ENCODE measurements at regions not wholly inside any gene's neighbourhood (a gene's known extent, or its start where the extent isn't known, plus 50 kb on each side); places are given as distances from the start of the nearest gene placed in this dataset.
"Not testable (repeated sequence)": the region's sequence is repeated elsewhere in the genome, so short reads cannot be mapped to it uniquely, and the experiment has no call there.

GRCh38 chr7:65744406-65744805 is 128.5 kb upstream of the VKORC1L1 start:
- no peak for DNase-seq (ENCODE audit: low read depth)

- peak; percentile 64 for DNase-seq (ENCODE audit: low read depth)
Observed at GRCh38 chr7:65746398-65746669, 126.5 kb upstream of the VKORC1L1 start.

GRCh38 chr7:65749039-65749438 is 123.8 kb upstream of the VKORC1L1 start:
- DNase-seq (ENCODE audit: low read depth) = no peak

DNA sequence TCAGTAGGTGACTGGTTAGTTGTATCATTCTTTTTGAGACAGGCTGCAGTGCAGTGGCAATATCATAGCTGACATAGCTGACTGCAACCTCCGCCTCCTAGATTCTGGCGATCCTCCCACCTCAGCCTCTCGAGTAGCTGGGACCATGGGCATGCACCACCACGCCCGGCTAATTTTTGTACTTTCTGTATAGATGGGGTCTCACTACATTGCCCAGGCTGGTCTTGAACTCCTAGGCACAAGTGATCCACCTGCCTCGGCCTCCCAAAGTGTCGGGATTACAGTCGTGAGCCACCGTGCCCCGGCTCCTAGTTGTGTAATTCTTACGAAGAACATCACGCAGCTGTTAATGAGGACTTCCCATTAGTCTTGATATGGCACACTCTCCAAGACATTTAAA is 123.4 kb upstream of the VKORC1L1 start:
- no peak for DNase-seq (ENCODE audit: low read depth)

DNA sequence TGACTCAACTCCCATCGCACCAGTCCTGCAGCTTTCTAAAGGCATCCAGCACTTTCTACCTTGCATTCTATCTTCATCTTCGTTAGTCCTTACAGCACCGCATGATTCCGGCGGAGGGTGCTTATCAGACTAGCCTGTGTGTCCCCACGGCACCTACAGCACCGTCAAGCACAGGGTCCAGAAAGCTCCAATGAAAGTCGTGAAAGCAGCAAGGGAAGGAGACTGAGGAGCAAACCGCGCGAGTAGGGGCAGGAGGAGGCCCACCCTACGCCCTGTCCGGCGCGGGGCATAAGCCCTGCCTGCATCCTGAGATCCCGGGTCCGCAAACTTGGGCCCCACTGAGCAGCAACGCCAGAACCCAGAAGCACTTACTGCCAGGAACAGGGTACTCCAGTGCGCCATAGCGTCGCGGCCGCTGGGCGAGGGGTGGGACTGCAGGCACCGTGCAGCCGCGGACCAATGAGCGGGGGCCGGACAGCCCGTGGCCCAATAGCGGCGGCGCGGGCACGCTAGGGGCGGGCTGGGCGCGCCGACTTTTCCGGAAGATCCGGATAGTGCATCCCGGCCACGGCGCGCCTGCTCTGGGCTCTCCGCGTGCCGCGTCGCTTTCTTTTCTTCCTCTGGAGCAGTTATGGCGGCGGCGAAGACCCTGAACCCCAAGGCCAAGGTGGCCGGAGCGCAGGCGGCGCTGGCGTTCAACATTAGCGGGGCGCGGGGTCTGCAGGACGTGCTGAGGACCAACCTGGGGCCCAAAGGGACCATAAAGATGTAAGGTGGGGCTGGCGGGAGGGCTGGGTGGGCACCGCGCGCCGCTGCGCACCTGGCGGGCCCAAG is 122.1 kb upstream of the VKORC1L1 start:
- DNase-seq (ENCODE audit: low read depth) = peak; percentile 78

DNA sequence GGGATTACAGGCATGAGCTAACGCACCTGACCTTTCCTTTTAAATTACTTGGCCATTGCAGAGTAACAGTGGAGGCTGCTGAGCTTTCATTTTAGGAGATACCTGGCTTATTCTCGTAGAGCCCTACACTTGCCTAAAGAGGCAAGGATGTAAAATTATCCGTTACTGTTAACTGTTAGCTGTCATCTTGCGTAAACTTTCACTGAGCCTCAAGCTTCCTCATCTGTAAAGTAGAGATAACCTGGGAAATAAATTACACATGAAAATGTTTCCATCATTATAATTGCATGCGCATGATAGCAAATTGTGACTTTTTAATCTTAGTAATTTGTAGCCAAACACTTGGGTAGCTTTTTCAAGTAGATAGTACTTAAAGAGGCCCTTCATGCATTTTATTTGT is 118.8 kb upstream of the VKORC1L1 start:
- not testable (repeated sequence) for DNase-seq (ENCODE audit: low read depth)

DNA sequence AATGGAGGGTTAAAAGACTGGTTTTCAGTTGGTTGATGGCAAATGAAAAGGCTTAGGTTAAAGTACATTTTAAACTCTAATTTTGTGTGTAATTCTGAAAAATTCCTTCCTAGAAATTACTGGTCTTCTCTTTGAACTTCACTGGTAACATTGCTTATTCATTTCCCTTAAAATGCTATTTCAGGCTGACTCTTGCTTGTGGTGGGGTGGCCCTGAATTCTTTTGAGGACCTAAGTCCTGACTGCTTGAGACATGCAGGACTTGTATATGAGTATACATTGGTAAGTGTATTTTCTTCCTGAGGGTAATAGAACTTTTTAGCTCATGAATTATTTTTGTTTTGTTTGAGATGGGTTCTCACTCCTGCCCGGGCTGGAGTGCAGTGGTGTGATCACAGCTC is 113.9 kb upstream of the VKORC1L1 start:
- DNase-seq (ENCODE audit: low read depth) = not testable (repeated sequence)

- DNase-seq (ENCODE audit: low read depth) = not testable (repeated sequence)
Observed at GRCh38 chr7:65762712-65763111, 110.2 kb upstream of the VKORC1L1 start.

- not testable (repeated sequence) for DNase-seq (ENCODE audit: low read depth)
Observed at GRCh38 chr7:65763114-65763513, 109.8 kb upstream of the VKORC1L1 start.

DNA sequence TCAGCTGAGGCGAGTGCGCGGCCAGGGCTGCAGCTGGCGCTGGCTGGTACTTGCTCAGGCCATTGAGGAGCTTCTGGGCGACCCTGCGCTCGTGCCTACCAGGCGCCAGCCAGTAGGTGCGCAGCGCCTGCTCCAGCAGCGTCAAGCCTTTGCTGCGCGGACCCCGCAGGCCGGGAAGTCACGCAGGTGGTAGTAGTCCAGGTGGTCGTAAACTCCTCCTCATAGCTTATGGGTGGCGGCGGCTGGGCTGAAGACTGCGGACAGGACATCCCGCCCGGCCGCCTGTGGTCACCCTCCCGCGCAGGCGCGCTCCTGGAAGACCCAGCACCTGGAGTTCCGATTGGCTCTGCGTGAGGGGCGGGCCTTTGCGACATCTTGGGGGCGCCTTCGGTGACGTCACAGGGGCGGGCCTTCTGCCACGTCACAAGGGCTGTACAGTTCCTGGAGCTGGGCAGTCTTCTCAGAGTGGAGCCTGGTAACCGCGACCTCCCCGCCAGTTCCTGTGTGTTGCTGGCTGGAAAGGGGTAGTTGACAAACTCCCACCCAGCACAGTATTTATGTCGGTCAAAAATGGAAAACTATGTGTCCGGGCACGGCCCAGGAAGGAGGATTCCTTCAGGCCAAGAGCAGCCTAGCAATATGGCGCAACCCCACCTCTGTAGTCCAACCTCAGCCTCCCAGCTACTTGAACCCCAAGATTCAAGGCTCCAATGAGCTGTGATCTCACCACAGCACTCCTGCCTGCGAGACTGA is 102.2 kb upstream of the VKORC1L1 start:
- peak; percentile 79 for DNase-seq (ENCODE audit: low read depth)

DNA sequence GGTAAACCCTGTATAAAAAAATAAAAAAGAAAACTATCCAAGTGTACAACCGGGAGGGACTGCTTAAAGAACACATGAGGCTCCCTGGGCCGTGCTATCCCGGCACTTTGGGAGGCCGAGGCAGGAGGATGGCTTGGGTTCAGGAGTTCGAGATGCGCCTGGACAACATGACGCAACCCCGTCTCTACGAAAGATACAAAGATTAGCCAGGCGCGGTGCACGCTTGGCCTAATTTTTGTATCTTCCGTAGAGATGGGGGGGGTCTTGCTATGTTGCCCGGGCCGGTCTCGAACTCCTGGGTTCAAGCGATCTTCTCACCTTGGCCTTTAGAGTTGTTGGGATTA is 101.7 kb upstream of the VKORC1L1 start:
- DNase-seq (ENCODE audit: low read depth) = not testable (repeated sequence)

DNA sequence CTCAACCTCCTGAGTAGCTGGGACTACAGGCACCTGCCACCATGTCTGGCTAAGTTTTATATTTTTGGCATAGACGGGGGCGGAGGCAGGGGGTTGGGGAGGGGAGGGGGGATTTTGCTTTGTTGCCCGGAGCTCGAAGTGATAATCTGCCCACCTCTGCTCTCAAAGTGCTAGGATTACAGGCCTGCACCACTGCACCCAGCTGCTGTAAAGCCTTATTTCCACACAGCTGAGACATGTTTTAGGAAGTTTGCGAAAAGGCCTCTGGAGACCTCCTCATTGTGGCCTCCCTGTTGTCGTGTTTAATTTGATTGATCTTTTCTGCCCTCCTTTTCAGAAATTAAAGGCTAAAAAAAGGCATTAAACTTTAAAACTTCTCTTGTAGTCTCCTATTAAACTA is 96.2 kb upstream of the VKORC1L1 start:
- DNase-seq (ENCODE audit: low read depth) = not testable (repeated sequence)

DNA sequence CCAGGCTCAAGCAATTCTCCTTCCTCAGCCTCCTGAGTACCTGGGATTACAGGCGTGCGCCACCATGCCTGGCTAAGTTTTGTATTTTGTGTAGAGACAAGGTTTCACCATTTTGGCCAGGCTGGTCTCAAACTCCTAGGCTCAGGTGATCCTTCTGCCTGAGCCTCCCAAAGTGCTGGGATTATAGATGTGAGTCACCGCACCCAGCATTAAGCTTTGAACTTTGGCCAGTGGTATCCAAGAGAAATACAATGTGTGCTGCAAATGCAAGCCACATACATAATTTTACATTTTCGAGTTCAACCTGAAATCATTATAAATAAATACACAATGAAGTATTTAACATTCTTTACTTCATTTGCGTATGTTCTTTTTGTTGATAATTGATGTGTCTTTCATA is 82.9 kb upstream of the VKORC1L1 start:
- not testable (repeated sequence) for DNase-seq (ENCODE audit: low read depth)

DNA sequence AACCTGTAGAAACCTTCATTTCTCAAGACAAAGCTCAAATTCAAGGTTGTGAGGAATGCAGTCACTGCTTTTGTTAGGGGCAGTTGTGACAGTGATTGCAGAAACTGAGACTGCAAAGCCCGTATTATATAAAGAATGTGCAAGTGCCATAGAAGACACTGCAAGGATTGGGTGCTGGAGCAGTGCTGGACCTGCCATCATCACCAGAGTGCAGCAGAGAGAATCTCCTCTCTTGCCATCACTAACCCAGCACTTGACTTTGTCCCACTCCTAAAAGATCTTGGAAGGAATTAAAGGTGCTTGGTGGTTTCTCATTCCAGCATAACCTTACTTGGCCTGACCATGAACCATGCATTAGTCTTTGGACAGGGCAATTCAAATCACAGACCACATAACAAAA is 81.1 kb upstream of the VKORC1L1 start:
- DNase-seq (ENCODE audit: low read depth) = not testable (repeated sequence)

DNA sequence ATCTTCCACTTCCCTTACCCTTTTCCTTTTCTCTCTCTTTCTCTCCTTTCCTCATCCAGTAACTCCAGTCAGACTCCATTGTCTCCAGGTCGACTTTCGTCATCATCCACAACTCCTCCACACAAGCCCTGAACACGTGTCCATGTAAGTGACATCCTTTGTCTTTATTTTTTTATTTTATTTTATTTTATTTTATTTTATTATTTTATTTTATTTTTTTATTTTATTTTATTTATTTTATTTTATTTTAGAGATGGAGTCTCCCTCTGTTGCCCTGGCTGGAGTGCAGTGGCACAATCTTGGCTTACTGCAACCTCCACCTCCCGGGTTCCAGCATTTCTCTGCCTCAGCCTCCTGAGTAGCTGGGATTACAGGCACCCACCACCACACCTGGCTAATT is 80.1 kb upstream of the VKORC1L1 start:
- DNase-seq (ENCODE audit: low read depth) = not testable (repeated sequence)

- not testable (repeated sequence) for DNase-seq (ENCODE audit: low read depth)
Observed at GRCh38 chr7:65794671-65795391, 78.0 kb upstream of the VKORC1L1 start.

- not testable (repeated sequence) for DNase-seq (ENCODE audit: low read depth)
Observed at GRCh38 chr7:65795392-65795716, 77.5 kb upstream of the VKORC1L1 start.

DNA sequence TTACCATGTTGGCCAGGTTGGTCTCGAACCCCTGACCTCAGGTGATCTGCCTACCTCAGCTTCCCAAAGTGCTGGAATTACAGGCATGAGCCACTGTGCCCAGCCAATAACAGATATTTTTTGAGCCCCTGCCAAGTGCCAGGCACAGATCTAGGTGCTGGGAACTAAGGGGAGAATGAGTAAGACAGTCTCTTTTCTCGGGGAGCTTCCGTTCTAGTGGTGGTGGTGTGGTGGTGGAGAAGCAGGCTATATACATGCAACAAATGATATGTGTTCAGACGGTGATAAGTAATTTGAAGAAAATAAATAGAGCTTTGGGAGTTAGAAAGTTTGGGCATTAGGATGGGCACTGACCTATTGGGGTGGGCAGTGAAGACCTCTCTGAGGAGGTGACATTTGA is 76.7 kb upstream of the VKORC1L1 start:
- DNase-seq (ENCODE audit: low read depth) = no peak

- DNase-seq (ENCODE audit: low read depth) = not testable (repeated sequence)
Observed at GRCh38 chr7:65797086-65797485, 75.8 kb upstream of the VKORC1L1 start.

- not testable (repeated sequence) for DNase-seq (ENCODE audit: low read depth)
Observed at GRCh38 chr7:65797566-65797965, 75.3 kb upstream of the VKORC1L1 start.

DNA sequence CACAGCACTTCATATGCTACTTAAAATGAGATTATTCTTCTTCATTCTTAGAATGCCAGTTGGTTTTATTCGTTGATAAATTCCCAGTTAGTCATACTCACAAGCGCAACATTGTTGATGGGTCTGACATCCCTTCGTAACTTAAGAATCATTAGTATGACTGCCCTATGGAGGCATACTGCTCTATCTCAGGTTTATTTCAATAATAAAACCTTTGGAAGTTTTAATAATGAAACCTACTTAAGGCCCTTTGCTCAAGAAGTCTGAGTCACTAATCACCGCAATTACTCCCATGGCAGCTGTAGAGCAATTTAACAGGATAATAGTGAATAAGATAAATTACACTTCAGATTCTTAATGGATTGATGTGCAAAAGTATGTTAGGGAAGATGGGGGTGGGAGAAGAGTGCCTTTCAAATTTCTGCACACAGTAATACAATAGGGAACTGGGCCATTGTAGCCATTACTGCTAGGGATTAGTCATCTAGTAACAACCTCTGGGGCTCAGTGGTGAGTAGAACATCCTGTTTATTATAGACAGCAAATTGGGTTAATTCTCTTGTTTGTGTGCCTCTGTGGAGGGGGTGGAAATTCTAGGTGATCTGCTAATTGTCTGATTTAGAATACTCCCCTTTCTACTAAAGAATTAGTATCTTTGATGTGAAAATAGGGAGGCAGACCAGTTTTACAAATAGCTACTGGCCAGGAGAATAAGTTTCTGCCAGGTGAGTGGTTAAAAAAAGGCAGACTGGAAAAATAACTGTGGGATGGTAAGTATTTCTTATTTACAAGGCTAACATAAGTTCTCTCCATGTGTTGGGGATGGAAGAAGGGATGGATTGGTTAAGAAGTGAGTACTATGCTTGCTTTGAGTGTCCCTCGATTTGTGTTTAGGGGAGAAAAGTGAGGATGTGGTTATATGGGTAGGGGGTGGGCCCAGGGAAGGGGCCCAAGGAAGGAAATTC is 74.5 kb upstream of the VKORC1L1 start:
- peak; percentile 28 for DNase-seq (ENCODE audit: low read depth)

DNA sequence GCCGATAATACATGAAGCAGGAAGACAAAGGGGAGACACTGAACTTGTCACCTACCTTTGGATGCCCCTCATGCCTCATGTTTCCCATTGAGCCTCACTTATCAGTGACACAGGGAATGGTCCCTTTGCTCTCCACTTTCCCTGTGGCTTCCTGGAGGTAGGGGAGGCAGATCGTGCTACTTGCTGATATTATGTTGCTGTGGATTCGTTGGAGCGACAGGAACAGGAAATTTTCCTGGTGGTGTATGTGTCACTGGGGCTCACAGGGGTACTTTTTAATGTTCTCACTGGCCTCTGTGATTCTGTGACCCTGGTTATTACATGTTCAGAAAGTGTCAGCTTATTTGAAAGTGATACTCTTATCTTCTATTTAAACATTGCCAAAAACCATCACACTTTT is 72.7 kb upstream of the VKORC1L1 start:
- DNase-seq (ENCODE audit: low read depth) = not testable (repeated sequence)

All from stromal cell of bone marrow (primary cell).